ENCODE measurements at regions not wholly inside any gene's neighbourhood (a gene's known extent, or its start where the extent isn't known, plus 50 kb on each side); places are given as distances from the start of the nearest gene placed in this dataset.

DNA sequence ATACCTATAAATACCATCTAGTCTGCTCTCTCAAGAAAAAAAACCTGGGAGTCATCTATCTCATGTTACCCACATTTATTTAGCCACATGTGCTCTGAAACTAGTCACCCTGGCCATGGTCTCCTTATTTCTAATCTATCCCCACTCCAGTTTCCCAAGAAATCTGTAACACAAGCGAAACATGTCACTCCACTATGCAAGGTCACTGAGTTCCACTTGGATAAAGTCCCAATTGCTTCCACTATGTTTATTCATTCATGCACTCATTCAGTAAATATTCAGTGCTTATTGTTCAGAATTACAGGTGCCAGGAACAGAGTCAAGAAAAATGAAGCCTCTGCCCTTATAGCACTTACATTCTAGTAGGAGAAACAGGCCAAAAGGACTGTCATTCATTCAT is 369.4 kb upstream of the CYRIA start (continued):
- TF ChIP-seq, protein P1, sequence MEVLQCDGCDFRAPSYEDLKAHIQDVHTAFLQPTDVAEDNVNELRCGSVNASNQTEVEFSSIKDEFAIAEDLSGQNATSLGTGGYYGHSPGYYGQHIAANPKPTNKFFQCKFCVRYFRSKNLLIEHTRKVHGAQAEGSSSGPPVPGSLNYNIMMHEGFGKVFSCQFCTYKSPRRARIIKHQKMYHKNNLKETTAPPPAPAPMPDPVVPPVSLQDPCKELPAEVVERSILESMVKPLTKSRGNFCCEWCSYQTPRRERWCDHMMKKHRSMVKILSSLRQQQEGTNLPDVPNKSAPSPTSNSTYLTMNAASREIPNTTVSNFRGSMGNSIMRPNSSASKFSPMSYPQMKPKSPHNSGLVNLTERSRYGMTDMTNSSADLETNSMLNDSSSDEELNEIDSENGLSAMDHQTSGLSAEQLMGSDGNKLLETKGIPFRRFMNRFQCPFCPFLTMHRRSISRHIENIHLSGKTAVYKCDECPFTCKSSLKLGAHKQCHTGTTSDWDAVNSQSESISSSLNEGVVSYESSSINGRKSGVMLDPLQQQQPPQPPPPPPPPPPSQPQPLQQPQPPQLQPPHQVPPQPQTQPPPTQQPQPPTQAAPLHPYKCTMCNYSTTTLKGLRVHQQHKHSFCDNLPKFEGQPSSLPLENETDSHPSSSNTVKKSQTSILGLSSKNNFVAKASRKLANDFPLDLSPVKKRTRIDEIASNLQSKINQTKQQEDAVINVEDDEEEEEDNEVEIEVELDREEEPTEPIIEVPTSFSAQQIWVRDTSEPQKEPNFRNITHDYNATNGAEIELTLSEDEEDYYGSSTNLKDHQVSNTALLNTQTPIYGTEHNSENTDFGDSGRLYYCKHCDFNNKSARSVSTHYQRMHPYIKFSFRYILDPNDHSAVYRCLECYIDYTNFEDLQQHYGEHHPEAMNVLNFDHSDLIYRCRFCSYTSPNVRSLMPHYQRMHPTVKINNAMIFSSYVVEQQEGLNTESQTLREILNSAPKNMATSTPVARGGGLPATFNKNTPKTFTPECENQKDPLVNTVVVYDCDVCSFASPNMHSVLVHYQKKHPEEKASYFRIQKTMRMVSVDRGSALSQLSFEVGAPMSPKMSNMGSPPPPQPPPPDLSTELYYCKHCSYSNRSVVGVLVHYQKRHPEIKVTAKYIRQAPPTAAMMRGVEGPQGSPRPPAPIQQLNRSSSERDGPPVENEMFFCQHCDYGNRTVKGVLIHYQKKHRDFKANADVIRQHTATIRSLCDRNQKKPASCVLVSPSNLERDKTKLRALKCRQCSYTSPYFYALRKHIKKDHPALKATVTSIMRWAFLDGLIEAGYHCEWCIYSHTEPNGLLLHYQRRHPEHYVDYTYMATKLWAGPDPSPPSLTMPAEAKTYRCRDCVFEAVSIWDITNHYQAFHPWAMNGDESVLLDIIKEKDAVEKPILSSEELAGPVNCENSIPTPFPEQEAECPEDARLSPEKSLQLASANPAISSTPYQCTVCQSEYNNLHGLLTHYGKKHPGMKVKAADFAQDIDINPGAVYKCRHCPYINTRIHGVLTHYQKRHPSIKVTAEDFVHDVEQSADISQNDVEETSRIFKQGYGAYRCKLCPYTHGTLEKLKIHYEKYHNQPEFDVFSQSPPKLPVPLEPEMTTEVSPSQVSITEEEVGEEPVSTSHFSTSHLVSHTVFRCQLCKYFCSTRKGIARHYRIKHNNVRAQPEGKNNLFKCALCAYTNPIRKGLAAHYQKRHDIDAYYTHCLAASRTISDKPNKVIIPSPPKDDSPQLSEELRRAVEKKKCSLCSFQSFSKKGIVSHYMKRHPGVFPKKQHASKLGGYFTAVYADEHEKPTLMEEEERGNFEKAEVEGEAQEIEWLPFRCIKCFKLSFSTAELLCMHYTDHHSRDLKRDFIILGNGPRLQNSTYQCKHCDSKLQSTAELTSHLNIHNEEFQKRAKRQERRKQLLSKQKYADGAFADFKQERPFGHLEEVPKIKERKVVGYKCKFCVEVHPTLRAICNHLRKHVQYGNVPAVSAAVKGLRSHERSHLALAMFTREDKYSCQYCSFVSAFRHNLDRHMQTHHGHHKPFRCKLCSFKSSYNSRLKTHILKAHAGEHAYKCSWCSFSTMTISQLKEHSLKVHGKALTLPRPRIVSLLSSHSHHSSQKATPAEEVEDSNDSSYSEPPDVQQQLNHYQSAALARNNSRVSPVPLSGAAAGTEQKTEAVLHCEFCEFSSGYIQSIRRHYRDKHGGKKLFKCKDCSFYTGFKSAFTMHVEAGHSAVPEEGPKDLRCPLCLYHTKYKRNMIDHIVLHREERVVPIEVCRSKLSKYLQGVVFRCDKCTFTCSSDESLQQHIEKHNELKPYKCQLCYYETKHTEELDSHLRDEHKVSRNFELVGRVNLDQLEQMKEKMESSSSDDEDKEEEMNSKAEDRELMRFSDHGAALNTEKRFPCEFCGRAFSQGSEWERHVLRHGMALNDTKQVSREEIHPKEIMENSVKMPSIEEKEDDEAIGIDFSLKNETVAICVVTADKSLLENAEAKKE (CRISPR knock-in tag; IDR thresholded peaks at IDR 0.05) = no peak

DNA sequence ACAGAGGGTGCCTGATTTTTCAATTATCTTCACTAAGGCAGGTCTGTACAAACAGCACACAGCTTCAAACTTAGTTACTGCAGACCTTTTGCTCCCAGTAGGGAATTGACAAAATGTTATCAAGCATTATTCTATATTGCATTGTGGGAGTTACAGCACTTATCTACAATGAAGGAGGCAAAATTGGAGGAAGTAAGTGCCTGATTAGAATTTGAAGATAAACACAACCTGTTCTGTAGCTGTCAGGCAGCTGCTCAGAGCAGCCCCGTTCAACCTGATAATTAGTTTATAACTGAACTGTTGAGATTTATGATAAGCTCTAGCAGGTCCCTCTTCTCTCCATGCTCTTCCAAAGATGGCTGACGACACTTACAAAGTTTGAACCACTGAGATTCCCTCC is 364.4 kb upstream of the CYRIA start:
- Histone ChIP-seq H4K20me1 (replicated peaks; ENCODE audit: insufficient read depth) (no peaks in the 10 kb centered on the region), H3K27ac (ENCODE audit: low read depth) (no peak overlapping the region), H3K9me2 (ENCODE audit: insufficient read depth) (peaks cover 14% of the 10 kb centered on the region; the same call in 1 of the 2 replicates), H3K4me1 (ENCODE audit: insufficient read depth) (no peaks in the 10 kb centered on the region), H2AFZ (no peak overlapping the region), H3K36me3 (ENCODE audit: insufficient read depth) (no peaks in the 10 kb centered on the region), H3K79me2 (replicated peaks; ENCODE audit: insufficient read depth) (no peaks in the 10 kb centered on the region), H3K4me3 (no peak overlapping the region), H3F3A (replicated peaks; ENCODE audit: low read depth) (no peaks in the 10 kb centered on the region), H3K4me2 (no peak overlapping the region), H3K27me3 (ENCODE audit: insufficient read depth) (no peaks in the 10 kb centered on the region)
- Mint-ChIP-seq H3K9me3 (peaks cover 6% of the 10 kb centered on the region; the same call in 1 of the 3 replicates), H3K27ac (no peak overlapping the region), H3K4me1 (no peaks in the 10 kb centered on the region), H3K36me3 (ENCODE audit: low read depth) (peaks cover 6% of the 10 kb centered on the region; the same call in 1 of the 3 replicates), H3K4me3 (no peak overlapping the region), H3K27me3 (ENCODE audit: insufficient read depth, low read depth, poor library complexity) (peaks cover 4% of the 10 kb centered on the region)
- ATAC-seq = no peak
- DNase-seq (ENCODE audit: low spot score) = no peak
- TF ChIP-seq EZH2 (IDR thresholded peaks at IDR 0.05; ENCODE audit: low read depth, unreplicated experiment) (no peak), JUNB (IDR thresholded peaks at IDR 0.05; ENCODE audit: unreplicated experiment) (no peak), STAT1 (IDR thresholded peaks at IDR 0.05; ENCODE audit: unreplicated experiment) (no peak), POLR2AphosphoS5 (IDR thresholded peaks at IDR 0.05; ENCODE audit: low read depth) (no peak), NANOG (IDR thresholded peaks at IDR 0.05; ENCODE audit: borderline replicate concordance) (no peak), ZNF114 (CRISPR knock-in tag; IDR thresholded peaks at IDR 0.05) (no peak), EZH2phosphoT487 (IDR thresholded peaks at IDR 0.05; ENCODE audit: unreplicated experiment) (no peak), CREB1 (CRISPR knock-in tag; IDR thresholded peaks at IDR 0.05; ENCODE audit: low read depth) (no peak)
- TF ChIP-seq, protein P2, sequence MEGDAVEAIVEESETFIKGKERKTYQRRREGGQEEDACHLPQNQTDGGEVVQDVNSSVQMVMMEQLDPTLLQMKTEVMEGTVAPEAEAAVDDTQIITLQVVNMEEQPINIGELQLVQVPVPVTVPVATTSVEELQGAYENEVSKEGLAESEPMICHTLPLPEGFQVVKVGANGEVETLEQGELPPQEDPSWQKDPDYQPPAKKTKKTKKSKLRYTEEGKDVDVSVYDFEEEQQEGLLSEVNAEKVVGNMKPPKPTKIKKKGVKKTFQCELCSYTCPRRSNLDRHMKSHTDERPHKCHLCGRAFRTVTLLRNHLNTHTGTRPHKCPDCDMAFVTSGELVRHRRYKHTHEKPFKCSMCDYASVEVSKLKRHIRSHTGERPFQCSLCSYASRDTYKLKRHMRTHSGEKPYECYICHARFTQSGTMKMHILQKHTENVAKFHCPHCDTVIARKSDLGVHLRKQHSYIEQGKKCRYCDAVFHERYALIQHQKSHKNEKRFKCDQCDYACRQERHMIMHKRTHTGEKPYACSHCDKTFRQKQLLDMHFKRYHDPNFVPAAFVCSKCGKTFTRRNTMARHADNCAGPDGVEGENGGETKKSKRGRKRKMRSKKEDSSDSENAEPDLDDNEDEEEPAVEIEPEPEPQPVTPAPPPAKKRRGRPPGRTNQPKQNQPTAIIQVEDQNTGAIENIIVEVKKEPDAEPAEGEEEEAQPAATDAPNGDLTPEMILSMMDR (conservative IDR thresholded peaks at IDR 0.05; ENCODE audit: low read depth in 2 of 2) = no peak
- TF ChIP-seq, protein P3, sequence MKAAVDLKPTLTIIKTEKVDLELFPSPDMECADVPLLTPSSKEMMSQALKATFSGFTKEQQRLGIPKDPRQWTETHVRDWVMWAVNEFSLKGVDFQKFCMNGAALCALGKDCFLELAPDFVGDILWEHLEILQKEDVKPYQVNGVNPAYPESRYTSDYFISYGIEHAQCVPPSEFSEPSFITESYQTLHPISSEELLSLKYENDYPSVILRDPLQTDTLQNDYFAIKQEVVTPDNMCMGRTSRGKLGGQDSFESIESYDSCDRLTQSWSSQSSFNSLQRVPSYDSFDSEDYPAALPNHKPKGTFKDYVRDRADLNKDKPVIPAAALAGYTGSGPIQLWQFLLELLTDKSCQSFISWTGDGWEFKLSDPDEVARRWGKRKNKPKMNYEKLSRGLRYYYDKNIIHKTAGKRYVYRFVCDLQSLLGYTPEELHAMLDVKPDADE (IDR thresholded peaks at IDR 0.05) = no peak

Data from GM23338 (cell line).